PC-3 (cell line): ENCODE measurements at regions not wholly inside any gene's neighbourhood (a gene's known extent, or its start where the extent isn't known, plus 50 kb on each side); places are given as distances from the start of the nearest gene placed in this dataset.

Experiments
- ATAC-seq: fragments of 200-7000 bp; cut with Tn5 transposase; 2 replicates; pipeline ENCODE4 v1.9.1; 2020; ENCODE audit warnings: mild to moderate bottlenecking, moderate library complexity
- BruUV-seq: library from RNA; stranded (reverse); fragments of 400-500 nt; replicated peaks from 2 replicates; lab custom pipeline; 2021; lab: Mats Ljungman, UMichigan
- CTCF ChIA-PET: fragments of 300-600 bp; sonication (Branson Sonifier 250); formaldehyde crosslinking; loops from one replicate; lab custom pipeline; 2022; ENCODE audit warnings: antibody characterized with exemption; lab: Charles Lee
- POLR2A ChIA-PET: fragments of 300-600 bp; sonication (Branson Sonifier 250); formaldehyde crosslinking; loops from one replicate; lab custom pipeline; 2022; ENCODE audit warnings: antibody characterized with exemption; ENCODE audit not compliant: unreplicated experiment; lab: Charles Lee
- DNase-seq: peaks from one replicate; pipeline ENCODE4 v3.0.0-alpha.2; 2015
- H2AFZ ChIP-seq: fragments of 300-600 bp; sonication (generic); 2 replicates; pipeline ENCODE4 v1.6.0; 2016; ENCODE audit warnings: antibody characterized with exemption, low read length
- H3F3A ChIP-seq: fragments of 300-600 bp; sonication (generic); one replicate; pipeline ENCODE4 v1.6.0; 2017; ENCODE audit warnings: antibody characterized with exemption, low read length, control low read depth, mild to moderate bottlenecking; ENCODE audit not compliant: unreplicated experiment
- H3K27ac ChIP-seq: fragments of 300-600 bp; sonication (generic); 2 replicates; pipeline ENCODE4 v1.5.1; 2016; ENCODE audit warnings: mild to moderate bottlenecking, low read length
- H3K27me3 ChIP-seq: fragments of 300-600 bp; sonication (generic); 2 replicates; pipeline ENCODE4 v1.6.1; 2016; ENCODE audit warnings: low read length, mixed read lengths
- H3K36me3 ChIP-seq: fragments of 300-600 bp; sonication (generic); 2 replicates; pipeline ENCODE4 v1.6.1; 2016; ENCODE audit warnings: low read depth, mixed run types, low read length, mixed read lengths
- H3K4me1 ChIP-seq: fragments of 300-600 bp; sonication (generic); 2 replicates; pipeline ENCODE4 v1.5.1; 2016; ENCODE audit warnings: low read length; ENCODE audit not compliant: insufficient read depth
- H3K4me2 ChIP-seq: fragments of 300-600 bp; sonication (generic); 2 replicates; pipeline ENCODE4 v1.6.0; 2016; ENCODE audit warnings: low read length
- H3K4me3 ChIP-seq: fragments of 300-600 bp; sonication (generic); 2 replicates; pipeline ENCODE4 v1.5.1; 2016; ENCODE audit warnings: mild to moderate bottlenecking, low read length, mixed read lengths
- H3K79me2 ChIP-seq: fragments of 300-600 bp; sonication (generic); 2 replicates; pipeline ENCODE4 v1.6.1; 2017; ENCODE audit warnings: low read length, mixed read lengths
- H3K9ac ChIP-seq: fragments of 300-600 bp; sonication (generic); 2 replicates; pipeline ENCODE4 v1.6.0; 2016; ENCODE audit warnings: mild to moderate bottlenecking, low read length
- H3K9me2 ChIP-seq: fragments of 300-600 bp; sonication (generic); replicated peaks from 2 replicates; pipeline ENCODE4 v1.6.1; 2016; ENCODE audit warnings: mixed run types, low read length, mixed read lengths
- H3K9me3 ChIP-seq: fragments of 300-600 bp; sonication (generic); 2 replicates; pipeline ENCODE4 v1.6.1; 2016; ENCODE audit warnings: low read length, mixed read lengths
- H4K20me1 ChIP-seq: fragments of 300-600 bp; sonication (generic); 2 replicates; pipeline ENCODE4 v1.6.1; 2016; ENCODE audit warnings: low read length, mixed read lengths
- CTCF ChIP-seq: fragments of 300-600 bp; sonication (generic); conservative IDR thresholded peaks from 2 replicates; pipeline ENCODE4 v1.5.1; 2017; ENCODE audit warnings: antibody characterized with exemption, low read depth, mild to moderate bottlenecking, low read length
- EZH2 ChIP-seq: fragments of 300-600 bp; sonication (generic); IDR thresholded peaks from one replicate; pipeline ENCODE4 v1.6.1; 2017; ENCODE audit warnings: antibody characterized with exemption, mild to moderate bottlenecking, low read length; ENCODE audit not compliant: unreplicated experiment
- EZH2phosphoT487 ChIP-seq: fragments of 300-600 bp; sonication (generic); IDR thresholded peaks from 2 replicates; pipeline ENCODE4 v1.6.1; 2018; ENCODE audit warnings: mild to moderate bottlenecking, antibody characterized with exemption, low read length, borderline replicate concordance
- intact Hi-C: fragments of 100-400 bp; cut with micrococcal nuclease; formaldehyde crosslinking; loops from 2 replicates; pipeline ENCODE4 v1.9.0; 2023

GRCh38 chr10:121422096-121422495 is 176.1 kb downstream of the FGFR2 start:
- no peaks in the 10 kb centered on the region for H4K20me1 ChIP-seq
- H3K79me2 ChIP-seq = no peaks in the 10 kb centered on the region
- H3K36me3 ChIP-seq = no peaks in the 10 kb centered on the region
- CTCF ChIA-PET = no interaction called here
- ATAC-seq (no peak), DNase-seq (no peak)
- no peaks in the 10 kb centered on the region for H3K9me2 ChIP-seq
- H3K9me3 ChIP-seq = no peaks in the 10 kb centered on the region
- no peaks in the 10 kb centered on the region for H3F3A ChIP-seq
- no peak overlapping the region for H3K4me3 ChIP-seq
- peaks cover 37% of the 10 kb centered on the region for H3K27me3 ChIP-seq
- intact Hi-C loops = no loop called here
- no TSS peak for BruUV-seq
- no peak for TF ChIP-seq EZH2phosphoT487
- no peak for TF ChIP-seq CTCF
- TF ChIP-seq EZH2 = no peak
- H3K27ac ChIP-seq = no peak overlapping the region
- POLR2A ChIA-PET = no interaction called here
- H3K4me1 ChIP-seq = no peaks in the 10 kb centered on the region
- no peak overlapping the region for H3K4me2 ChIP-seq
- H2AFZ ChIP-seq = no peak overlapping the region
- H3K9ac ChIP-seq = no peak overlapping the region

- Histone ChIP-seq H3K4me3 (no peak overlapping the region), H3K9me3 (no peaks in the 10 kb centered on the region), H3K79me2 (no peaks in the 10 kb centered on the region), H3K4me1 (no peaks in the 10 kb centered on the region), H3K27ac (no peak overlapping the region), H3K9me2 (no peaks in the 10 kb centered on the region), H3F3A (no peaks in the 10 kb centered on the region), H3K27me3 (peaks cover 21% of the 10 kb centered on the region; the same call in 1 of the 2 replicates), H4K20me1 (no peaks in the 10 kb centered on the region), H2AFZ (no peak overlapping the region), H3K36me3 (no peaks in the 10 kb centered on the region), H3K4me2 (no peak overlapping the region), H3K9ac (no peak overlapping the region)
- POLR2A ChIA-PET = no interaction called here
- no TSS peak for BruUV-seq
- CTCF ChIA-PET = no interaction called here
- no peak for TF ChIP-seq EZH2phosphoT487
- TF ChIP-seq CTCF = no peak
- TF ChIP-seq EZH2 = no peak
- intact Hi-C loops = no loop called here
- no peak for DNase-seq
- no peak for ATAC-seq
Measured at GRCh38 chr10:121425623-121426022, 172.6 kb downstream of the FGFR2 start.

GRCh38 chr10:121426307-121426706 is 171.9 kb downstream of the FGFR2 start:
- H3K27me3 ChIP-seq = peaks cover 21% of the 10 kb centered on the region; the same call in 1 of the 2 replicates
- no peaks in the 10 kb centered on the region for H3K79me2 ChIP-seq
- H3K9ac ChIP-seq = no peak overlapping the region
- no peak overlapping the region for H2AFZ ChIP-seq
- ATAC-seq = no peak
- no peaks in the 10 kb centered on the region for H3K4me1 ChIP-seq
- H3K4me2 ChIP-seq = no peak overlapping the region
- TF ChIP-seq CTCF = no peak
- TF ChIP-seq EZH2 = no peak
- TF ChIP-seq EZH2phosphoT487 = no peak
- no peak overlapping the region for H3K4me3 ChIP-seq
- BruUV-seq = no TSS peak
- H3K27ac ChIP-seq = no peak overlapping the region
- no peaks in the 10 kb centered on the region for H3K9me3 ChIP-seq
- intact Hi-C loops = no loop called here
- CTCF ChIA-PET = no interaction called here
- no peaks in the 10 kb centered on the region for H3F3A ChIP-seq
- H4K20me1 ChIP-seq = no peaks in the 10 kb centered on the region
- H3K36me3 ChIP-seq = no peaks in the 10 kb centered on the region
- DNase-seq = peak; percentile 19
- H3K9me2 ChIP-seq = no peaks in the 10 kb centered on the region
- POLR2A ChIA-PET = no interaction called here
